Skin epidermis (tissue), 12 donors: ENCODE measurements at regions not wholly inside any gene's neighbourhood (a gene's known extent, or its start where the extent isn't known, plus 50 kb on each side); places are given as distances from the start of the nearest gene placed in this dataset.
"Not testable (repeated sequence)": the region's sequence is repeated elsewhere in the genome, so short reads cannot be mapped to it uniquely, and the experiment has no call there.

Experiments
- H3K27ac ChIP-seq, 21 experiments: fragments of 200-600 bp; sonication (generic) in 11 of 21; one replicate each; pipeline ENCODE4 v1.5.0; 2020; ENCODE audit warnings: mild to moderate bottlenecking in 3 of 21, inconsistent platforms in 2 of 21, moderate library complexity in 2 of 21
- H3K4me3 ChIP-seq, 7 experiments: fragments of 200-600 bp; sonication (generic) in 2 of 7; one replicate each; pipeline ENCODE4 v1.5.0; 2020; ENCODE audit warnings: inconsistent platforms in 2 of 7, mild to moderate bottlenecking in 2 of 7, moderate library complexity in 1 of 7

DNA sequence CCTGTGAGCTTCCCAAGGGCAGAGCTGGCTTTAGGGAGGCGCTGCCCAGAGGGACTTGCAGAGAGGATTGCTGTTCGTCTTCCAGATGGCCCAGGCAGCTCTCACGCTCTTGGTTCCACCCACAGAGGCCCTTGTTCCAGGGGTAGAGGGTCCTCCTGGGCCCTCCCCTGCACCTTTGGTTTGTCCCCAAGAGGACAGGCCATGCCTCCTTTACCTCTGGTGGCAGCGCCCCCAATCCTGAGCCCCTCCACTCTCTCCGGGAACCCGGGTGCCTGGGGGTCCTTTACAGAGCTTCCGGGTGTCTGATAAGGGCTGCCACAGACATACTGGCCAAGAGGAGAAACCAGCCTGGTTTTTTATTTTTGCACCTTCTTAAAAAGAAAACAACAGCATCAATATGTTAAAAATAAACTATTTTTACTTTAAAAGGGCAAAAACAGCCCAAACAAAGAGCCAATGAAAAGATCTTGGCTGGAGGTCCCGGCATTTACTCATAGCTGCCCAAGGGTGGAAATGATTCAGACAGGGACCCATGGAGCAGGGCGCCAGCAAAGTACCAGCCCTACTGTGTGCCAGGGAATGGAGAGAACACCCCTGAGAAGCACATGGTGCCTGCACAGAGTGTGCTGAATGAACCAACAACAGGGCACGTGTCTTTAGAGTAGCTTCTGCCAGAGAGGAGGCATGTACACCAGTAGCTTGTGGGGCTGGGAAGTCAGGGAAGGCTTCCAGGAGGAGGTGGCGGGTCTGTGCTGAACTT lies 70.8 kb upstream of the LRPAP1 start:
- not testable (repeated sequence) for H3K27ac ChIP-seq, H3K4me3 ChIP-seq

DNA sequence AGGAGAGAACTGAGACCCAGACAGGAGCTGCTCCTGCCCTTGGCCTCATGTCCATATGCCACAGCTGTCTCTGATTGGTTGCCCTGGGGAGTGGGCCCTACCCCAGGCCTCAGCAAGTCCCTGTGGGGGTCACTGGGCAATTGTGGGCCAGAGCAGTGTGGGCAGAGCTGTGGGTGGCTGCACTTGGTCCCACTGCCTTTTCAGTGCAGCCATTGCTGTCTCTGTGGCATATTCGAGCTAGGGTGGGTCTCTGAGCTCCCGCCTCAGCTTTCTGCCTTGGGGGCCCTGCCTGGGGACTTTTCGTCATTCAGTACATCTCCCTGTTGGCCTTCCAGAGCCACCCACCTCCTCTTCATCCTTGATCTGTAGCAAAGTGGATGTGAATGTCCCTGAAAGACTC lies 69.8 kb upstream of the LRPAP1 start:
- Histone ChIP-seq H3K27ac (no peak overlapping the region), H3K4me3 (no peak overlapping the region)

DNA sequence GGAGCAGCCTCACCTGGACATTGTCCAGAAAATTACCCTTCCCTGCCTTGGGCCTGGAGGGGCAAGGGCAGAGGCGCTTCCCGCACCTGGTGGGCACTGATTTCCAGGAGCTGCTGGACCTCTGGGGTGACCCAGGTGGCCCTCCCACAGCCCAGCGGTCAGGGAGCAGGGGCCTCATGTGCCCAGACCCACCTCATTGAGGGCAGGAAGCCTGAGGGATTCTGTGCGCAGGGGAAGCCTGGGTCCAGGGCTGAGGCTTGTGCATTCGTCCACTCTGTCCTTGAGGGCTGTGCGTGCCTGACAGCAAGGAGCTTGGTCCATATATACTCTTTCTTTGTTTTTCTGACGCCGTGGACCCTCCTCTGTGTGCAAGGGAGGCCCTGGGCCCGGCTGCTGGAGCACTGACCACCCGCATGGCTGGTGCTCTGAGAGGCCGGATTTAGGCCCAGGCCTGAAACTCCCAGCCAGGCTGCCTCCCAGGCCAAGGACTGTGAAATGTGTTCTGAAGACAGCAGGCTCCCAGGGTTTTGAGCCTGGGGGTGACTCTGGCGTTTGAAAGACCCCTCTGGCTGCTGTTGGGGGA lies 69.0 kb upstream of the LRPAP1 start:
- H3K27ac ChIP-seq, H3K4me3 ChIP-seq: not testable (repeated sequence)

DNA sequence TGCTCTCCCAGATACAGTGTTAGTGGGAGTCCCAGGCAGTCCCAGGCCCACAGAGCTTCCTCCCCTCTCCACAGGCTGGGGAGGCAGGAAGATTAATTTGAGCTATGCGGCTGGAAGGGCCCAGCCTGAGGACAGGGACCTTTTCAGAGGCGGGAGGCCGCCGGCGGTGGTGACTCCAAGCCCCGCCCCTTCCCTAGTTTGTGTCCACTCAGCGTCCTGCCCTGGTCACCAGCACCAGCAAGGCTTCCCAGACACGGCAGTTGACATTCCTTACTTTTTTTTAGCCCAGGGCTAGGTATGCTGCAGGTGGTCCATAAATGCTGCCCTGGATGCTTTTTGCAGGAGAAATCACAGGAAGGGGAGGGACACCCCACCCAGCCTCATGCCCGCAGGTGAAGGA lies 67.7 kb upstream of the LRPAP1 start:
- Histone ChIP-seq H3K27ac (no peak overlapping the region), H3K4me3 (no peak overlapping the region)

DNA sequence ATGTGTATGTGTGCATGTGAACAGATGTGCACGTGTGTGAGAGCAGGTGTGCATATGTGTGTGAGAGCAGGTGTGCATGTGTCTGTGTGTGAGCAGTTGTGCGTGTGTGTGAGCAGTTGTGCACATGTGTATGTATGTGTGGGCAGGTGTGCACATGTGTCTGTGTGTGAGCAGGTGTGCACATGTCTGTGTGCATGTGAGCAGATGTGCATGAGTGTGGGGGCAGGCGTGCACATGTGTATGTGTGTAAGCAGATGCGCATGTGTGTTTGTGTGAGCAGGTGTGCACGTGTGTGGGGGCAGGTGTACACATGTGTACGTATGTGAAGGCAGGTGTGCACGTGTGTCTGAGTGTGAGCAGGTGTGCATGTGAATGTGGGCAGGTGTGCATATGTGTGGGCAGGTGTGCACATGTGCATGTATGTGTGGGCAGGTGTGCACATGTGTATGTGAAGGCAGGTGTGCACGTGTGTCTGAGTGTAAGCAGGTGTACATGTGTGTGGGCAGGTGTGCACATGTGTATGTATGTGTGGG lies 66.5 kb upstream of the LRPAP1 start:
- Histone ChIP-seq H3K4me3 (no peak overlapping the region), H3K27ac (no peak overlapping the region)

DNA sequence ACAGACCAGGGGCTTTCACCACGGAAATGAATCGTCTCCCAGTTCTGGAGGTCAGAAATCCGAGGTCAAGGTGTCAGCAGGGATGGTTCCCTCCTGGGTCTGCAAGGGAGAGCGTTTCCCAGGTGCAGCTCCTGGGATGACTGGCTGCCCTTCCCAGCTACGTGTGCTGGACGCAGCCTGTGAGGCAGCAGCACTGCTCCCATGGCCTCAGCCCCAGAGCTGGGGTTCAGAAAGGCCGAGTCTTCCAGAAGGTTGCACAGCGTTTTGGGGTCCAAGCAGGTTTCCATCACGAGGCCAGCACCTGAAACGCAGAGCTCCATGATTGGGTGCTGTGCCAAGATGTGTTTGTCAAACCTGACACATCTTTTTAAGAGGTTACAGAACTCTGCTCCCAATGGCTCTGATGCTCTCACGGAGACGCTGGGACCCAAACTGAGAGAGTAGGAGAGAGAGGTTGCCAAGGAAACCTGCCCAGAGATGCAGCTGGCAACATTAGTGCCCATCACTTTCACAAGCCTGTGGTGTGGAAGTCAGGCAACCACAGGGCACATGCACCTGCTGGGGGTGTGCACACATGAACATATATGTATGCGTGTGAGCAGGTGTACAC lies 65.8 kb upstream of the LRPAP1 start:
- H3K27ac ChIP-seq, H3K4me3 ChIP-seq: not testable (repeated sequence)

DNA sequence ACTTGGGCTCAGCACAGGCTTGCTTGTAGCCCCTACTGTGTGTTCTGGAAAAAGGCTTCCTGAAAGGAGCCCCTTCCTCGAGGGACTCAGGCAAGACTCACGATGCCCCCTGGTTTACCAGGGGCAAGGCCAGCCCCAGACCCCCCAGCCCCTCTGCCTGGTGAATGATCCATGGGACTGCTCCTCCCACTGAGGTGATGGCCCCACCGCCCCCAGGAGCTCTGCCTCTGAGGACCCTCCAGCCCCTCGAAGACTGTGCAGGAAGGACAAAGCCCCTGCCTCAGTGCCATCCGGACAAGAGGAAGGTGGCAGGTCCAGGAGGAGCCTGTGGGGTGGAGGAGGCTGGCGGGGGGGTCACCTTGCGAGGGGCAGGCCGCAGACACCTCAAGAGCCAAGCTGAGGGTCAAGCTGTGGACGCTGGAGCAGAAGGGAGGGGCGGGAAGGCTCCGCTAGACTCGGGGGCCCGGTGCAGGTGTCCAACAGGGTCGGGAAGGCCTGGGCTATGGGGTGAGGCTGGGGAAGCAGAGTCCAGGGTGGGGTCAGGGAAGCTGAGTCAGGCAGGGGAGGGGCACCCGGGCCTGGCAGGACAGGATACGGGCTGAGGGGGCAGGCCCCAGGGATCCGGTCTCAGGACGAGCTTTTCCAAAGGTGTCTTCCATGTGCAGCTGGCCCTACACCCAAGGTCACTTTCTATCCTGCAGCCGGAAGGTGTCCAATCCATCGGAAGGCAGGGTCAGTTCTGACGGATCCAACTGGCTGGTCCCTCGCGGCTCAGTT lies 64.9 kb upstream of the LRPAP1 start:
- H3K4me3 ChIP-seq, H3K27ac ChIP-seq: not testable (repeated sequence)

DNA sequence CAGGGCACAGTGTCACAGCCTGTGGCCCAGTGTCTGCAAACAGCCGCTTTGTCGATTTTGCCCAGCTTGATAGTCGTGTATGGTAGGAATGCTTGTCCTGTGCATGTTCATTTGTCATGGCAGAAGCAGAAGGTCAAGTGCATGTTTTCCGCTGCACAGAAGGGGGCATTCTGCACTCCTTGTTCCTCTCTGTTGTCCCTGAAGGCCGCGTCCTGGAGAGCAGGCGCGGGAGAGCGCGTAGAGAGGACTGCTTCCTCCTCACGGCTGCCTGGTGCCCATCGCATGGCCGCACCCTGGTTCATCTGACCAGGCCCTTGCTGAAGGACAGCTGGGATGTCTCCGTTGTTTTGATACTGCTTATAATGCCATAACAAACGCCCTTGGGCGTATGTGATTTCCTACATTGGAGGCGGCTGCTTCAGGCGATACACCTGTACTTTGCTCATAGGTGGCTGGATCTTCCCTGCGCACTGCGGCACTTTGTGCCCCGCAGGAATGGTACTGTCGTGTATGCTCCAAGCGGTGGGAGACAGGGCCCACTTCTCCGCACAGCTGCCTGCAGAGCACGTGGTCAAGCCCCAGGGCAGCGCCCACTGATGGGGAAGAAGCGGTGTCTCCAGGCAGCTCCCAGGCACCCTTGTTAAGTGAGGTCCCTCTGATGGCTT lies 63.5 kb upstream of the LRPAP1 start:
- H3K27ac ChIP-seq, H3K4me3 ChIP-seq: not testable (repeated sequence)

DNA sequence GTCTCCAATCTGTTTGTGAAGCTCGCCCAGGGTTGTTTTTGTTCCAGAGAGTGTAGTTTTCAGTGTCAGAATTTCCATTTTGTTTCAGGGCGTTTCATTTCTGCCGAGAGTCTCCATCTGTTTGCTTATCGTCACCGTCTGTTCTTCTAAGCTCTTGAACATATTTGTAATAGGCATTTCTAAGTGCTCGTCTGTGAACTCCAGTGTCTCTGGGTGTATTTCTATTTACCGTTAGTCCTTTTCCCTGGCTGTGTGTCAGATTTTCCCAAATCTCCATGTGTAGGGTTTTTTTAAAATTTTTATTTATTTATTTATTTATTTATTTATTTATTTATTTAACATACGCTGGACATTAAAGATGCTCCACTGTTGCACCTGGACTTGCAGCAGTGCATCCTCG lies 62.5 kb upstream of the LRPAP1 start:
- H3K4me3 ChIP-seq, H3K27ac ChIP-seq: not testable (repeated sequence)

DNA sequence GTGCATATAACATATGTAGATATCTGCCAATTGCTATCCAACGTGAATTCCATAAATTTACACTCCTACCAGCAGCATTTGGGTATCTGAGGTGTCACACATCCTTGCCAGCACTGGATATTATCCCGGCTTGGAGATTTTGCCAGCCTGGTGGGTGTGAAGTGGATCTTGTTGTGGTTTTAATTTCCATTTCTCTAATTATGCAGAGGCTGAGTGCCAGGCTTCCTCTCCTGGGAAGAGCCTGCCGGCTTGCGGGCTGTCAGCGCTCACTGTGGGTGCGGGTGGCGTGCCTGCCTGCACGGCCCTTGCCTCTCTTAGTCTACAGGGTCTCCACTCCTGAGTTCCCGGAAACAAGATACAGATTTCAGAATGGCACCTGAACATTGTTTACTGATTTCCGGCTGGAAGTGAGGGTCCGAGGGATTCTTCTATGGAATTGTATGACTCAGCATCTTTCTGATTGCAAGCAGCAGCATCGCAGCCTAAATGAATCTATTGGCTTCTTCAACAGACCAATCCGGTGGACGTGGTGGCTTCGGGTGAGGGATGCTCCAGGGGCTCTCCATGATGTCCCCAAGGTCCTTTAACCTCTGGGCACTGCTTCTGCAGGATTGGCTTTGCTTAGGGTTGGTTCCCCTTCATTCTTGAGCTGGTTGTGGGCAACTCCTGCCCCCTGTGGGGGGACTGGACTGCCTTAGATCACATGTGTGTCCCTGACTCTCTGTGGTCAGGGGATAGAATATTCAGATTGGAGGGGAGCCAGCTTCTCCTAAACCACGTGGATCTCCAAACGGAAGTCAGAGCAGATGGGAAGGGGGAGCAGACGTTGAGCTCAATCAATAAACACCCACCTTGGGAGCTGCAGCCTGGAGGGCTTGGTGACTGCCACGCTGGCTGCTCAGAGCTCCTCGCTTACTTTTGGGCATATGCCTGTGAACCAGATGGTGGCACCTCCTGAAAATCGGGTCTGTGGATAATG lies 58.0 kb upstream of the LRPAP1 start:
- not testable (repeated sequence) for H3K27ac ChIP-seq, H3K4me3 ChIP-seq

DNA sequence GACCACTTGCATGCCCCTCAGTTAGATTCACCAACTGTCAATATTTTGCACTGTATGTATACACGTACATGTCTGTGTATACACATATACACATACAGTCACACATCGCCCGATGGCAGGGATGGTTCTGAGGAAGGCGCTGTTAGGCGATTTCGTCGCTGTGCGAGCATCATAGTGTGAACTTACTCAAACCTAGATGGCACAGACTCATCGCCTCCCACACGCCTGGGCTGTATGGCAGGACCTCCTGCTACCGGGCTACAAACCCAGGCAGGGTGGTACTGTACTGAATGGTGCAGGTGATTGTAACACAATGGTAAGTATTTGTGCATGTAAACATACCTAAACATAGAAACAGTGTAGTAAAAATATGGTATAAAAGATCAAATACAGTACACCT lies 57.2 kb upstream of the LRPAP1 start:
- H3K27ac ChIP-seq, H3K4me3 ChIP-seq: not testable (repeated sequence)

DNA sequence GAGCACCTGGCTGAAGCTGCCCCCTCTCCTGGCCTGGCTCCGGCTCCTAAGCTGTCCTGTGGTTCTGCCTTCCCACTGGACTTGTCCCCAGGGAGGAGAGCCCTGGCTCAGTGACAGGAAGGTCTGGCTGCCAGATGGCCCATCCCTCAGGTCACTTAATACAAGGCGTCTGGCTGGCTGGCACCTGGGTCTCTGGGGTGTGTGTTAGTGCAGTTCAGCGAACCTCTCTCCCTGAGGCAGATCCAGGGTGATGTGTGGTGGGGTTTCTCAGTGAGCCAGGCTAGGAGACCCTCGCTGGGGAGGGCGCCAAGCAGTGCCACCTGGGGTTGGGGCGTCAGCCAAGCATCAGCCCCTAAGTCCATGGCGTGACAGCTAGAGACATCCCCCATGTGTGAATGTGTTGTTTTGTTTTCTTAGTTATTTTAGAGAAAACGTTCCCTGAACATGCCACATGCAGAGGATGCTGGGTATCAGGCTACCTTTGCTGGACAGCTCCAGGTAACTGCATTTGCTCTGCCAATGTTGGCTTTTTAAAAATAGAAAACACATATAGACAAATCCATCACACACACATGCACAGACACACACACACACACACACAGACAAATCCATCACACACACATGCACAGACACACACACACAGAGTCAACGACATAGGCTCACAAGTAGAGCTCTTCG lies 56.4 kb upstream of the LRPAP1 start:
- H3K27ac ChIP-seq, H3K4me3 ChIP-seq: not testable (repeated sequence)

DNA sequence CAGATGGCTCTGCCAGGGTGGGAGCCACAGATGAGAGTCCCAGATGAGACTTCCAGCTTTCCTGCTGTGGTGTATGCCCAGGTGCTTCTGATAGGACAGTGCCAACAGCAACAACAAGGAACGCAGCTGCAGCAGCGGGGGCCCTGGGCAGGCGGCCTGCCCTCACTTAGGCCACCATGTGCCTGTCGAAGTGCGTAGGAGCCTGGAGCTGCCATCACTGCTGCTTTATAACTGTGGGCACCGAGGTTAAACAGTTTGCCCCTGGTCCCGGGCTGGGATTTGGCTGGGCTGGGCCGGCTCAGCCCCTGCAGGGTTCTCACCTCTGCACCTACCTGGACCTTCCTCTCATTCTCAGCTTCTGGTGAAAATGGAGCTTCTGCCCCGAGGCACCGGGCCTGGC lies 54.4 kb upstream of the LRPAP1 start:
- H3K27ac ChIP-seq, H3K4me3 ChIP-seq: not testable (repeated sequence)

DNA sequence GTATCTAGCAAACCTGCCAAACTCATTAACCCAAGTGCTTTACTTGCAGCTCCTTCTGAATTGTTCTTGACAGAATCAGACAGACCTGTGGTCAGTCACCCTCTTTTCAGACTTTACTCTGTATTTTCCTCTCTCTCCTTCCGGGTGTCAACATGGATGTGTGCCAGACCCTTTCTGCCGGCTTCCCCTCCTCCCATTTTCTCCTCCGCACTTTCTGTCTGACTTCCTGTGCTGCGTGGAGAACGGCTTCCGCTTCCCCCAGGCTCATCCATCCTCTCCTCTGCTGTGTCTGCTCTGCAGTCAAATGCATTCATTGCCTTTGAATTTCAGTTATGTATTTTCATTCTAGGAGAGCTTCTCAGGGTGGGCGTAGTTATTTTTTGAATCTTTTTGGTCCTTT lies 53.3 kb upstream of the LRPAP1 start:
- H3K27ac ChIP-seq, H3K4me3 ChIP-seq: not testable (repeated sequence)

DNA sequence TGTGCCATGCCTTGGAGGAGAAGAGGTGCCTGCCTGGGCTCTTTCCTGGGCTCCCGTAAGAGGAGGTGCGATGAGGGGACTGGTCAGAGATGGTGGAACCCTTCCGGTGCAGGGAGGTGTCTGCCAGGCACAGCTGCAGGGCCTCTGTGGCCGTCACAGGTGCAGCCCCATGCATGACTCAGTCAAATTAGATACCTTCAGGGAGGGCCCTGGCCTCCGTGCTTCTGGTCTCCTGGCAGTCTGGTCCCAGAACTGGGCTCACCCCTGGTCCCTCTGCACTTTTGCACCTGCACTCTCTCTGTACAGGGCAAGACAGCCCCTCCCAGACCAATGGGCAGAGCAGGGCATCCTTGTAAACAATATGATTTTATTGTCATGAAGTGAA lies 49.9 kb upstream of the LRPAP1 start:
- no peak overlapping the region for H3K4me3 ChIP-seq
- no peak overlapping the region for H3K27ac ChIP-seq
